ENCODE measurements at regions not wholly inside any gene's neighbourhood (a gene's known extent, or its start where the extent isn't known, plus 50 kb on each side); places are given as distances from the start of the nearest gene placed in this dataset.

DNA sequence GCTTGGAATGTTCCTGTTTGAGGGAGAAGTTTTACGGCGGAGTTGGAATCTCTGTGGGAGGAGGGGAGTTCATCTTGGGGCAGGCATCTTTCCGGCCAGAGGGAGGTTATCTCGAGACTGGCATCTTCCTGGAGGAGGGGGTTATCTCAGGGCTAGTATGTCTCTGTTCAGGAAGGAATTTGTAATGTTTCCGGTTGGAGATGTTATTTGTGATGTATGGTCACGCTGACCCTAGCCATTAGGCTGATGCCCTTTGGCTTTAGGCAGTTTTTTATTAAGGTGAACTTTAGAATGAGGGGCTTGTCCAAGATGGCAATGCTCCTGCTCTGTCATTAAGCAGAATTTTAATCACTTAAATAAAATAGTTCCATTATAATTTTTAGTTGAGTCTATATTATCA is 449.7 kb downstream of the PCDH10 start:
- TF ChIP-seq ZNF398 (tag by site-specific recombination; IDR thresholded peaks at IDR 0.05), result no peak
- TF ChIP-seq, protein P1, sequence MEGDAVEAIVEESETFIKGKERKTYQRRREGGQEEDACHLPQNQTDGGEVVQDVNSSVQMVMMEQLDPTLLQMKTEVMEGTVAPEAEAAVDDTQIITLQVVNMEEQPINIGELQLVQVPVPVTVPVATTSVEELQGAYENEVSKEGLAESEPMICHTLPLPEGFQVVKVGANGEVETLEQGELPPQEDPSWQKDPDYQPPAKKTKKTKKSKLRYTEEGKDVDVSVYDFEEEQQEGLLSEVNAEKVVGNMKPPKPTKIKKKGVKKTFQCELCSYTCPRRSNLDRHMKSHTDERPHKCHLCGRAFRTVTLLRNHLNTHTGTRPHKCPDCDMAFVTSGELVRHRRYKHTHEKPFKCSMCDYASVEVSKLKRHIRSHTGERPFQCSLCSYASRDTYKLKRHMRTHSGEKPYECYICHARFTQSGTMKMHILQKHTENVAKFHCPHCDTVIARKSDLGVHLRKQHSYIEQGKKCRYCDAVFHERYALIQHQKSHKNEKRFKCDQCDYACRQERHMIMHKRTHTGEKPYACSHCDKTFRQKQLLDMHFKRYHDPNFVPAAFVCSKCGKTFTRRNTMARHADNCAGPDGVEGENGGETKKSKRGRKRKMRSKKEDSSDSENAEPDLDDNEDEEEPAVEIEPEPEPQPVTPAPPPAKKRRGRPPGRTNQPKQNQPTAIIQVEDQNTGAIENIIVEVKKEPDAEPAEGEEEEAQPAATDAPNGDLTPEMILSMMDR (tag by site-specific recombination; IDR thresholded peaks at IDR 0.05), result no peak
- no peak for TF ChIP-seq REST (tag by site-specific recombination; IDR thresholded peaks at IDR 0.05)
- TF ChIP-seq REPIN1 (tag by site-specific recombination; IDR thresholded peaks at IDR 0.05; ENCODE audit: low read depth), result no peak
- no peak for TF ChIP-seq YY1 (tag by site-specific recombination; IDR thresholded peaks at IDR 0.05)
- no peak for TF ChIP-seq ZNF501 (tag by site-specific recombination; IDR thresholded peaks at IDR 0.05)
- TF ChIP-seq SALL2 (tag by site-specific recombination; IDR thresholded peaks at IDR 0.05; ENCODE audit: borderline replicate concordance), result no peak
- TF ChIP-seq HIC1 (tag by site-specific recombination; IDR thresholded peaks at IDR 0.05), result no peak
- TF ChIP-seq, protein P2, sequence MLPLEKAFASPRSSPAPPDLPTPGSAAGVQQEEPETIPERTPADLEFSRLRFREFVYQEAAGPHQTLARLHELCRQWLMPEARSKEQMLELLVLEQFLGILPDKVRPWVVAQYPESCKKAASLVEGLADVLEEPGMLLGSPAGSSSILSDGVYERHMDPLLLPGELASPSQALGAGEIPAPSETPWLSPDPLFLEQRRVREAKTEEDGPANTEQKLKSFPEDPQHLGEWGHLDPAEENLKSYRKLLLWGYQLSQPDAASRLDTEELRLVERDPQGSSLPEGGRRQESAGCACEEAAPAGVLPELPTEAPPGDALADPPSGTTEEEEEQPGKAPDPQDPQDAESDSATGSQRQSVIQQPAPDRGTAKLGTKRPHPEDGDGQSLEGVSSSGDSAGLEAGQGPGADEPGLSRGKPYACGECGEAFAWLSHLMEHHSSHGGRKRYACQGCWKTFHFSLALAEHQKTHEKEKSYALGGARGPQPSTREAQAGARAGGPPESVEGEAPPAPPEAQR (tag by site-specific recombination; IDR thresholded peaks at IDR 0.05), result no peak
- no peak for TF ChIP-seq ZNF174 (tag by site-specific recombination; IDR thresholded peaks at IDR 0.05)
